MM.1S (cell line): ENCODE measurements at regions not wholly inside any gene's neighbourhood (a gene's known extent, or its start where the extent isn't known, plus 50 kb on each side); places are given as distances from the start of the nearest gene placed in this dataset.

Experiments used
- EZH2 ChIP-seq: fragments of 300-600 bp; sonication (generic); optimal IDR thresholded peaks from 2 replicates; pipeline ENCODE3; 2017; ENCODE audit warnings: low read depth, mild to moderate bottlenecking, antibody characterized with exemption, low read length, mixed read lengths
- EZH2phosphoT487 ChIP-seq: fragments of 300-600 bp; sonication (generic); IDR thresholded peaks from 2 replicates; pipeline ENCODE4 v1.6.1; 2018; ENCODE audit warnings: antibody characterized with exemption, low read length
- TF ChIP-seq, protein P1 (sequence below): fragments of 300-600 bp; sonication (generic); IDR thresholded peaks from 2 replicates; pipeline ENCODE4 v1.5.1; 2016; ENCODE audit warnings: antibody characterized with exemption, low read length, mixed read lengths

DNA sequence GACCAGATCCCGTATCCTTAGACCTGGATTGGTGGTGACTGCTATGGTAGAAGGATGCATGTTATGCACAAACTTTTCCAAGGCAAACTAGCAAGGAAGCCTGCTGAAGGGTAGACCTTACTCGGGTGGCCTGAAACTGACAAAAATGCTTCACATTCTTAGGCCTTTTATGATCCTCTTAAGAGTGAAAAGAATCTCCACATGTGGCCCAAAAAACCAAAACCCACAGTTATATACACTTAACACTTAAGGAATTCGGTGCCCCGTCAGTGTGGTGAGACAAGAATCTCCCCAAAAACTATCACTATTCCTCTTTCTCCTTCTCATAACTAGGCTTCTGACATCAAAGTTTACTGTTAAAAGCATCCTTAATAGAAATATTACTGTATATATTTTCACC, 130.1 kb upstream of the SOX2 start:
- TF ChIP-seq, protein P1, sequence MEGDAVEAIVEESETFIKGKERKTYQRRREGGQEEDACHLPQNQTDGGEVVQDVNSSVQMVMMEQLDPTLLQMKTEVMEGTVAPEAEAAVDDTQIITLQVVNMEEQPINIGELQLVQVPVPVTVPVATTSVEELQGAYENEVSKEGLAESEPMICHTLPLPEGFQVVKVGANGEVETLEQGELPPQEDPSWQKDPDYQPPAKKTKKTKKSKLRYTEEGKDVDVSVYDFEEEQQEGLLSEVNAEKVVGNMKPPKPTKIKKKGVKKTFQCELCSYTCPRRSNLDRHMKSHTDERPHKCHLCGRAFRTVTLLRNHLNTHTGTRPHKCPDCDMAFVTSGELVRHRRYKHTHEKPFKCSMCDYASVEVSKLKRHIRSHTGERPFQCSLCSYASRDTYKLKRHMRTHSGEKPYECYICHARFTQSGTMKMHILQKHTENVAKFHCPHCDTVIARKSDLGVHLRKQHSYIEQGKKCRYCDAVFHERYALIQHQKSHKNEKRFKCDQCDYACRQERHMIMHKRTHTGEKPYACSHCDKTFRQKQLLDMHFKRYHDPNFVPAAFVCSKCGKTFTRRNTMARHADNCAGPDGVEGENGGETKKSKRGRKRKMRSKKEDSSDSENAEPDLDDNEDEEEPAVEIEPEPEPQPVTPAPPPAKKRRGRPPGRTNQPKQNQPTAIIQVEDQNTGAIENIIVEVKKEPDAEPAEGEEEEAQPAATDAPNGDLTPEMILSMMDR, result no peak
- TF ChIP-seq EZH2 (no peak), EZH2phosphoT487 (no peak)
